IPS-18a (cell line): ENCODE measurements at regions not wholly inside any gene's neighbourhood (a gene's known extent, or its start where the extent isn't known, plus 50 kb on each side); places are given as distances from the start of the nearest gene placed in this dataset.
"Not testable (repeated sequence)": the region's sequence is repeated elsewhere in the genome, so short reads cannot be mapped to it uniquely, and the experiment has no call there.

Source experiments
- H3K27ac ChIP-seq: one replicate; pipeline ENCODE4 v1.5.1; 2013; ENCODE audit warnings: low read length
- H3K27me3 ChIP-seq: one replicate; pipeline ENCODE4 v1.6.1; 2013; ENCODE audit warnings: mild to moderate bottlenecking, low read length; ENCODE audit not compliant: control insufficient read depth, insufficient read depth
- H3K36me3 ChIP-seq: one replicate; pipeline ENCODE4 v1.6.1; 2013; ENCODE audit warnings: low read depth, low read length; ENCODE audit not compliant: control insufficient read depth
- H3K4me1 ChIP-seq: one replicate; pipeline ENCODE4 v1.6.1; 2013; ENCODE audit warnings: low read depth, low read length; ENCODE audit not compliant: control insufficient read depth
- H3K4me3 ChIP-seq: one replicate; pipeline ENCODE4 v1.5.1; 2013; ENCODE audit warnings: low read length
- H3K9ac ChIP-seq: one replicate; pipeline ENCODE4 v1.6.1; 2013; ENCODE audit warnings: mild to moderate bottlenecking, low read length, moderate library complexity
- H3K9me3 ChIP-seq: one replicate; pipeline ENCODE4 v1.6.1; 2013; ENCODE audit warnings: low read depth, low read length; ENCODE audit not compliant: control insufficient read depth

- Histone ChIP-seq H3K27me3 (no peaks in the 10 kb centered on the region), H3K4me1 (peaks cover 8% of the 10 kb centered on the region), H3K9me3 (no peaks in the 10 kb centered on the region), H3K36me3 (no peaks in the 10 kb centered on the region), H3K4me3 (no peak overlapping the region), H3K27ac (no peak overlapping the region), H3K9ac (no peak overlapping the region)
These were observed 131.3 kb upstream of the PRR20G start for GRCh38 chr3:127419182-127419581.

- Histone ChIP-seq H3K36me3 (no peaks in the 10 kb centered on the region), H3K27ac (no peak overlapping the region), H3K9me3 (no peaks in the 10 kb centered on the region), H3K9ac (no peak overlapping the region), H3K4me1 (peaks cover 2% of the 10 kb centered on the region), H3K27me3 (no peaks in the 10 kb centered on the region), H3K4me3 (no peak overlapping the region)
These were observed 130.8 kb upstream of the PRR20G start for GRCh38 chr3:127418560-127419147.

DNA sequence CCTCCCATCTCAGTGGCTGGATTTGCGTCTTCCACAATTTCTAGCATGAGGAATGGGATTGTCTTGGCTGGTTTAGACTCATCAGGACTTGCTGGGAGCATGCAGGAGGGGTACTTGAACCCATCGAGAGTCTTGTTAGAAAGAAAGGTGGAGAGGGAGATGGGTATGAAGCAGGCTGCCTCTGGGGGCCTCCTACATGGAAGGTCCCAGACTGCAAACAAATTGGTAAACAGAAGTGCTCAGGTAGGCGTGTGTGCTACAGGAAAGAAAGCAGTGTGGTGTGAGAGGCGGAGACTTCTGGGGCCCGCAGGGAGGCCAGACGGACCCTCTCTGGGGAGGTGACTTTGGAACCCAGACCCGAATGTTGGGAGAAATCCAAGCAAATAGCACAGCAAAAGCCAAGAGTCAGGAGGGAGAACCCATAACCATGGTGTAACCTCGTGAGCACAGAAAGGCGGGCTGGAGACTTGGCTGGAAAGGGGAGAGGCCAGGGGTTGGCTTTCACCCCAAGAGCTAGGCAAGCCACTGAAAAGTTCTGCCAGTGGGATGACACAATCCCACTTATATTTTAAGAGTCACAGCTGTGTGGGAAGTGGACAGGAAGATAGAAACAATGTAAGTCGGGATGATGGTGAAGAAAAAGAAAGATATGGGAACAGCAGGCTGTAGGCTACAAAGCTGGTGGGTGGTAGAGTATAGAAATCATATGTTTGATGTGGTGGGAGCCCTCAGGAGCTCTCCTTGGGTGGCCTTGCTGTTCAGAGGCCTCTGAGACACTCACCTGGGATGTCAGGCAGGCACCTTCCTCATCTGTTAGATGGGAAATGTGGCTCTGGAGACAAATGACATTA, 130.1 kb upstream of the PRR20G start:
- Histone ChIP-seq H3K4me1 (no peaks in the 10 kb centered on the region), H3K27ac (no peak overlapping the region), H3K36me3 (no peaks in the 10 kb centered on the region), H3K9ac (no peak overlapping the region), H3K4me3 (no peak overlapping the region), H3K27me3 (no peaks in the 10 kb centered on the region), H3K9me3 (no peaks in the 10 kb centered on the region)

DNA sequence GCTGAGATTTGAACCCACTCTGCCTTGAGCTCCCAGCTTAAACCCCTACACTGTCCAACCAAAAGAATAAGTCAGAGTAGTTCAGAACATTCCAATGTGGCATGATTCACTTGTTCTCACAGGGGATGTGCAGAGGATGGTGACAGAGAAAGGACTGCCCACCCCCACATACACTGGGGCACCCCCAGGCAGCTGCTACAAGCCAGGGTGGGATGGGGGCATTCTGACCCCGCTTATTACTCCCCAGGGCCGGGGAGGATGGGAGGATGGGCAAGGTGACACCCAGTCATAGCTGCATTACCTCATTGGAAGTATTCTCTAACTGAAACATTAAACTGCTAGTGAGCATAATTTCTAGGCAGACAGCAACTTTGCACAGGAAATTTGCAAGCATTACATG, 126.0 kb upstream of the PRR20G start:
- Histone ChIP-seq H3K36me3 (no peaks in the 10 kb centered on the region), H3K9me3 (no peaks in the 10 kb centered on the region), H3K27ac (no peak overlapping the region), H3K27me3 (no peaks in the 10 kb centered on the region), H3K9ac (no peak overlapping the region), H3K4me3 (no peak overlapping the region), H3K4me1 (peaks cover 12% of the 10 kb centered on the region)

- Histone ChIP-seq H3K9me3 (no peaks in the 10 kb centered on the region), H3K4me1 (peaks cover 12% of the 10 kb centered on the region), H3K27ac (no peak overlapping the region), H3K4me3 (no peak overlapping the region), H3K27me3 (no peaks in the 10 kb centered on the region), H3K9ac (no peak overlapping the region), H3K36me3 (no peaks in the 10 kb centered on the region)
These were observed 125.5 kb upstream of the PRR20G start for GRCh38 chr3:127413318-127413673.

DNA sequence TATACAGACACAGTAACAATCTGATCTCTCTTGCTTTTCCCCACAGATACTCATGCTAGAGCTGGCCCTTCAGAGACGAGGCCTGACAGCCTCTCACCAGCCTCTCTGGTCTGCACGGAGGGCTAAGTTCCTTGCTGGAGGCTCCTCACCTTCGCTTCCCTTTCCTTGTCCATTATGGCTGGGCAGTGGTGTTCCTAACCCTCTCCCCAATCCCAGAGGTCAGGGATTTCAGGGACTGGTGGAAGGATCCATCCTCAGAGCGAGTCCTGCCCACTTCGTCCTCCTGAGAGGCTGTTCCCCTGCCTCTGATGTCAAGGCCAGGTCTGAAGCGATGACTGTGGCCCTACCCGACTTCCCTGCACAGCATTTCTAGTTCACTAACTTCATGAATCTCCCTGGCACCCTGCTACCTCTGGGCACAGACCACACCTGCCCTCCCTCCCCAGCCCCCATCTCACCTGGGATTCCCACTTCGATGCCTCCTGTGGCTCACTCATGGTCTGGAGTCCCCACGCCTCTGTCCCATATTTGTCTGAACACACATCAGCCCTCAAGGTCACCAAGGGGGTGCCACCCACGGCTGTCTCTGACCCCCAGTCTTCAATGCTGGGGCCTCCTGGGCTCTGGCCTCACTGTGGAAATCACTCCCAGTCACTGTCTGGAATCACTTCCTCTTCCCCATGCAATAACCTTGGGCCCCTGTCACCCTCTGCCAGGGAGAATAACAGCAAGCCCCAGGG, 124.9 kb upstream of the PRR20G start:
- no peak overlapping the region for H3K27ac ChIP-seq
- H3K4me1 ChIP-seq: peaks cover 12% of the 10 kb centered on the region
- H3K27me3 ChIP-seq: no peaks in the 10 kb centered on the region

GRCh38 chr3:127411875-127412274, 124.0 kb upstream of the PRR20G start:
- not testable (repeated sequence) for H3K9ac ChIP-seq, H3K4me3 ChIP-seq, H3K36me3 ChIP-seq, H3K9me3 ChIP-seq, H3K27me3 ChIP-seq, H3K27ac ChIP-seq
- H3K4me1 ChIP-seq: peaks cover 12% of the 10 kb centered on the region

More for the DNA sequence above, 124.9 kb upstream of the PRR20G start:
- no peak overlapping the region for H3K9ac ChIP-seq
- no peaks in the 10 kb centered on the region for H3K9me3 ChIP-seq
- H3K36me3 ChIP-seq: no peaks in the 10 kb centered on the region
- no peak overlapping the region for H3K4me3 ChIP-seq

DNA sequence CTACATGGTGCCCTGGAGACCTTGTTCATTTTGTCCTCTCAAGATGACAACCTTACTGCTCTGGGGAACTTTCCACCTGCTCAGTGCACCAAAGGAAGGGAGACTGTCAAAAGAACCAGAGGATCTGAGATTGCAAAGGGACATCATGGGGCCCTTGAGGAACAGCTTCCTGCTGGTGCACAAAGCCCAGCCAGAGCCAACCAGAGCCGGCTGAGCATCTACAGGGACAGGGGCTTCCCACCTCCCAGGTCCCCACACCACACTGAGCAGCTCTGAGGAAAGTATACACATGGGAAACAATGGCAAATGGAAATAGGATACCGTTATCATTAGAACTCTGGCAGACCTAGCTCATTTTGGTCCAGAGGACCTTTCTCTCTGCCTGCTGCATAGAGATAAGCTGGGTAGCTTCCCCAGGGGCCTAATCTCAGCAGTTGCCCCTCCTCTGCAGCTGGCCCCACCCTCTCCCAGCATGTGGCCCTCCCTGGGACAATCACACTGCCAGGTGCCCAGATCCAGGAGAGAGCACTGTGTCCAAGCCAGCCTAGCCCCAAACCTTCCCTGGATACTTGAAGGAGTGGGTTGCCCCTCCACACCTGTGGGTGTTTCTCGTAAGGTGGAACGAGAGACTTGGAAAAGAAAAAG, 123.4 kb upstream of the PRR20G start:
- Histone ChIP-seq H3K9ac (no peak overlapping the region), H3K27me3 (no peaks in the 10 kb centered on the region)

DNA sequence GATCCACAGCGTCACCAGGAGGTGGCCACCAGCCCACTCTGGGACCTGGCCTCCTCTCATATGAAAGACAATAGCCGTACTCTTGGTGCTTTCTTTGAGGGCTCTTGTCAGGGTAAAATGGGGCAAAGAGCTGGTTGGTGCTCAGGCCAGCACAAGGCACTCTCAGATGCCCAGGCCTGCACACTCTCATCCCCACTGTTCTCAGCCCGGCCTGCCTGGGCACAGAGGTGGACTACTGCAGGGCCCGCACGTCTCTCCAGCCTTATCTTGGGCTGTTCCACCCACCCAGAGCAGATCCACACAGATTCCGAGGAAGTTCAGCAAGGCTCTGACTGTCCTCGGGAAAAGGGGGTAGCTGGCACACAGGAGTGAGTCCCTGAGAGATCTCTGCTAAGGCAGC, 122.8 kb upstream of the PRR20G start:
- no peaks in the 10 kb centered on the region for H3K36me3 ChIP-seq
- H3K9ac ChIP-seq: no peak overlapping the region
- no peaks in the 10 kb centered on the region for H3K9me3 ChIP-seq
- H3K27me3 ChIP-seq: no peaks in the 10 kb centered on the region
- no peak overlapping the region for H3K27ac ChIP-seq
- H3K4me1 ChIP-seq: peaks cover 14% of the 10 kb centered on the region
- no peak overlapping the region for H3K4me3 ChIP-seq

More for the DNA sequence above, 123.4 kb upstream of the PRR20G start:
- Histone ChIP-seq H3K9me3 (no peaks in the 10 kb centered on the region), H3K36me3 (no peaks in the 10 kb centered on the region), H3K27ac (no peak overlapping the region), H3K4me1 (peaks cover 14% of the 10 kb centered on the region), H3K4me3 (no peak overlapping the region)

- Histone ChIP-seq H3K9ac (no peak overlapping the region), H3K36me3 (no peaks in the 10 kb centered on the region), H3K27ac (no peak overlapping the region), H3K4me3 (no peak overlapping the region), H3K4me1 (peaks cover 14% of the 10 kb centered on the region), H3K27me3 (no peaks in the 10 kb centered on the region), H3K9me3 (no peaks in the 10 kb centered on the region)
These were observed 122.3 kb upstream of the PRR20G start for GRCh38 chr3:127410137-127410488.

- Histone ChIP-seq H3K4me3 (no peak overlapping the region), H3K9me3 (no peaks in the 10 kb centered on the region), H3K27ac (no peak overlapping the region), H3K4me1 (peaks cover 14% of the 10 kb centered on the region), H3K27me3 (no peaks in the 10 kb centered on the region), H3K9ac (no peak overlapping the region), H3K36me3 (no peaks in the 10 kb centered on the region)
These were observed 121.7 kb upstream of the PRR20G start for GRCh38 chr3:127409421-127410136.
